ENCODE measurements at regions not wholly inside any gene's neighbourhood (a gene's known extent, or its start where the extent isn't known, plus 50 kb on each side); places are given as distances from the start of the nearest gene placed in this dataset.

DNA sequence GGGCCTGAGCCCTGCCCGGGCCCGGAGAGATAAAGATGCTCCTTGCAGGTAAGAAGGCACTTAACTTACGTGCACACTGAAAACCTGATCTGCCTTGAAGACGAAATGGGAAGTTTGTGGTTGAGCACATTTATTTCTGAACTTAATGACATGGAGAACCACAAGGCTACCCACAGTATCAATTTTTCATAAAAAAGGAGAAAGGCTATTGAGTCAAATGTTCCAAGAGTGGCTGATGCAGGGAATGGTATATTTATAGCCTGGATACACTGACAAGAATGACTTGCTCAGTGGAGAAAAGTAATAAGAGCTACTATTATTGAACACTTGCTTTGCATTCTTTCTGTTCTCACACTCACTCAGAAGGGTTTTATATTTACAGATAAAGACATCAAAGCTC, 419.3 kb downstream of the ACTL7B start:
- no TSS peak for BruUV-seq (replicated peaks)
- Histone ChIP-seq H3K27me3 (ENCODE audit: control insufficient read depth in 1 of 2, insufficient read depth in 2 of 2, low read length in 2 of 2) (no peaks in the 10 kb centered on the region), H3K4me3 (replicated peaks in 1 of 3; ENCODE audit: insufficient read depth in 1 of 3, low read depth in 2 of 3, low read length in 3 of 3) (no peak overlapping the region), H3K79me2 (ENCODE audit: insufficient read depth, low read length) (no peaks in the 10 kb centered on the region), H3K9me3 (ENCODE audit: low read length) (no peaks in the 10 kb centered on the region), H3K9ac (ENCODE audit: insufficient read depth, low read depth, low read length) (no peak overlapping the region), H3K36me3 (replicated peaks in 1 of 2; ENCODE audit: control insufficient read depth in 1 of 2, insufficient read depth in 2 of 2, low read length in 2 of 2) (no peaks in the 10 kb centered on the region), H3K27ac (ENCODE audit: extremely low read length, insufficient read depth, low read length) (no peak overlapping the region), H3K4me2 (ENCODE audit: low read depth, low read length) (no peak overlapping the region), H2AFZ (ENCODE audit: low read length) (no peak overlapping the region), H3K4me1 (ENCODE audit: insufficient read depth, low read length) (peaks cover 21% of the 10 kb centered on the region), H4K20me1 (ENCODE audit: insufficient read depth, low read length) (no peaks in the 10 kb centered on the region)
- ATAC-seq, result no peak
- TF ChIP-seq ZNF256 (CRISPR knock-in tag; conservative IDR thresholded peaks at IDR 0.05) (no peak), GFI1 (CRISPR knock-in tag; IDR thresholded peaks at IDR 0.05; ENCODE audit: borderline replicate concordance) (no peak), ZNF790 (CRISPR knock-in tag; IDR thresholded peaks at IDR 0.05; ENCODE audit: borderline replicate concordance) (no peak), TGIF2 (CRISPR knock-in tag; IDR thresholded peaks at IDR 0.05) (no peak), NCOA5 (CRISPR knock-in tag; IDR thresholded peaks at IDR 0.05) (no peak), SETDB1 (CRISPR knock-in tag; IDR thresholded peaks at IDR 0.05; ENCODE audit: borderline replicate concordance) (no peak), ZNF430 (CRISPR knock-in tag; IDR thresholded peaks at IDR 0.05) (no peak), KDM1A (CRISPR knock-in tag; IDR thresholded peaks at IDR 0.05) (no peak)
- TF ChIP-seq, protein P1, sequence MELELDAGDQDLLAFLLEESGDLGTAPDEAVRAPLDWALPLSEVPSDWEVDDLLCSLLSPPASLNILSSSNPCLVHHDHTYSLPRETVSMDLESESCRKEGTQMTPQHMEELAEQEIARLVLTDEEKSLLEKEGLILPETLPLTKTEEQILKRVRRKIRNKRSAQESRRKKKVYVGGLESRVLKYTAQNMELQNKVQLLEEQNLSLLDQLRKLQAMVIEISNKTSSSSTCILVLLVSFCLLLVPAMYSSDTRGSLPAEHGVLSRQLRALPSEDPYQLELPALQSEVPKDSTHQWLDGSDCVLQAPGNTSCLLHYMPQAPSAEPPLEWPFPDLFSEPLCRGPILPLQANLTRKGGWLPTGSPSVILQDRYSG (CRISPR knock-in tag; IDR thresholded peaks at IDR 0.05), result no peak
- TF ChIP-seq, protein P2, sequence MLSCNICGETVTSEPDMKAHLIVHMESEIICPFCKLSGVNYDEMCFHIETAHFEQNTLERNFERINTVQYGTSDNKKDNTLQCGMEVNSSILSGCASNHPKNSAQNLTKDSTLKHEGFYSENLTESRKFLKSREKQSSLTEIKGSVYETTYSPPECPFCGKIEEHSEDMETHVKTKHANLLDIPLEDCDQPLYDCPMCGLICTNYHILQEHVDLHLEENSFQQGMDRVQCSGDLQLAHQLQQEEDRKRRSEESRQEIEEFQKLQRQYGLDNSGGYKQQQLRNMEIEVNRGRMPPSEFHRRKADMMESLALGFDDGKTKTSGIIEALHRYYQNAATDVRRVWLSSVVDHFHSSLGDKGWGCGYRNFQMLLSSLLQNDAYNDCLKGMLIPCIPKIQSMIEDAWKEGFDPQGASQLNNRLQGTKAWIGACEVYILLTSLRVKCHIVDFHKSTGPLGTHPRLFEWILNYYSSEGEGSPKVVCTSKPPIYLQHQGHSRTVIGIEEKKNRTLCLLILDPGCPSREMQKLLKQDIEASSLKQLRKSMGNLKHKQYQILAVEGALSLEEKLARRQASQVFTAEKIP (CRISPR knock-in tag; IDR thresholded peaks at IDR 0.05; ENCODE audit: borderline replicate concordance), result no peak
- WGBS (ENCODE audit: low lambda C conversion rate), result 66% methylated on average over 4 of the region's 4 CpGs
- POLR2A ChIA-PET, result no interaction called here
- intact Hi-C loops (cut with micrococcal nuclease; ENCODE audit: unreplicated experiment) (no loop called here), in situ Hi-C loops (cut with HindIII; ENCODE audit: extremely low pct_ligation_motif_present, low pct_unique_long_range_greater_than_20kb) (loop anchor here (25.0 kb wide), 1 partner anchor 326 kb away; no protein-coding TSS in a partner anchor)
- FAIRE-seq, result no peak
- CTCF ChIA-PET (ENCODE audit: low intra/inter-chr PET ratio, low total read pairs), result no interaction called here
- DNase-seq (ENCODE audit: low spot score), result no peak

Data from HepG2 (cell line).